ENCODE measurements at regions not wholly inside any gene's neighbourhood (a gene's known extent, or its start where the extent isn't known, plus 50 kb on each side); places are given as distances from the start of the nearest gene placed in this dataset.

GRCh38 chr5:68352166-68352565, 136.6 kb downstream of the PIK3R1 start:
- DNase-seq (ENCODE audit: low read depth) = no peak

- no peak for DNase-seq (ENCODE audit: low read depth)
Measured at GRCh38 chr5:68353605-68354004, 138.0 kb downstream of the PIK3R1 start.

GRCh38 chr5:68354315-68354714, 138.8 kb downstream of the PIK3R1 start:
- no peak for DNase-seq (ENCODE audit: low read depth)

GRCh38 chr5:68356216-68356615, 140.7 kb downstream of the PIK3R1 start:
- no peak for DNase-seq (ENCODE audit: low read depth)

GRCh38 chr5:68356623-68357022, 141.1 kb downstream of the PIK3R1 start:
- DNase-seq (ENCODE audit: low read depth) = no peak

- DNase-seq (ENCODE audit: low read depth) = no peak
Measured at GRCh38 chr5:68359699-68360098, 144.1 kb downstream of the PIK3R1 start.

GRCh38 chr5:68362331-68362730, 146.8 kb downstream of the PIK3R1 start:
- DNase-seq (ENCODE audit: low read depth) = no peak

GRCh38 chr5:68365889-68366288, 150.3 kb downstream of the PIK3R1 start:
- DNase-seq (ENCODE audit: low read depth) = no peak

- no peak for DNase-seq (ENCODE audit: low read depth)
Measured at GRCh38 chr5:68367287-68367686, 151.7 kb downstream of the PIK3R1 start.

GRCh38 chr5:68367717-68368116, 152.2 kb downstream of the PIK3R1 start:
- DNase-seq (ENCODE audit: low read depth) = no peak

GRCh38 chr5:68368311-68369022, 152.9 kb downstream of the PIK3R1 start:
- no peak for DNase-seq (ENCODE audit: low read depth)

GRCh38 chr5:68369023-68369359, 153.4 kb downstream of the PIK3R1 start:
- no peak for DNase-seq (ENCODE audit: low read depth)

GRCh38 chr5:68369457-68370125, 154.0 kb downstream of the PIK3R1 start:
- DNase-seq (ENCODE audit: low read depth) = peak; percentile 13

- DNase-seq (ENCODE audit: low read depth) = no peak
Measured at GRCh38 chr5:68370196-68370595, 154.6 kb downstream of the PIK3R1 start.

GRCh38 chr5:68371607-68372006, 156.1 kb downstream of the PIK3R1 start:
- no peak for DNase-seq (ENCODE audit: low read depth)

GRCh38 chr5:68372161-68372560, 156.6 kb downstream of the PIK3R1 start:
- no peak for DNase-seq (ENCODE audit: low read depth)

- DNase-seq (ENCODE audit: low read depth) = no peak
Measured at GRCh38 chr5:68373050-68373449, 157.5 kb downstream of the PIK3R1 start.

GRCh38 chr5:68374796-68375518, 159.4 kb downstream of the PIK3R1 start:
- no peak for DNase-seq (ENCODE audit: low read depth)

- DNase-seq (ENCODE audit: low read depth) = no peak
Measured at GRCh38 chr5:68375540-68375939, 160.0 kb downstream of the PIK3R1 start.

- no peak for DNase-seq (ENCODE audit: low read depth)
Measured at GRCh38 chr5:68376935-68377334, 161.4 kb downstream of the PIK3R1 start.

- no peak for DNase-seq (ENCODE audit: low read depth)
Measured at GRCh38 chr5:68377733-68378132, 162.2 kb downstream of the PIK3R1 start.

- no peak for DNase-seq (ENCODE audit: low read depth)
Measured at GRCh38 chr5:68378204-68378820, 162.8 kb downstream of the PIK3R1 start.
